ENCODE measurements at regions not wholly inside any gene's neighbourhood (a gene's known extent, or its start where the extent isn't known, plus 50 kb on each side); places are given as distances from the start of the nearest gene placed in this dataset.
A peak's percentile ranks its signal among the peaks of the same experiment; 100 is the strongest.

DNA sequence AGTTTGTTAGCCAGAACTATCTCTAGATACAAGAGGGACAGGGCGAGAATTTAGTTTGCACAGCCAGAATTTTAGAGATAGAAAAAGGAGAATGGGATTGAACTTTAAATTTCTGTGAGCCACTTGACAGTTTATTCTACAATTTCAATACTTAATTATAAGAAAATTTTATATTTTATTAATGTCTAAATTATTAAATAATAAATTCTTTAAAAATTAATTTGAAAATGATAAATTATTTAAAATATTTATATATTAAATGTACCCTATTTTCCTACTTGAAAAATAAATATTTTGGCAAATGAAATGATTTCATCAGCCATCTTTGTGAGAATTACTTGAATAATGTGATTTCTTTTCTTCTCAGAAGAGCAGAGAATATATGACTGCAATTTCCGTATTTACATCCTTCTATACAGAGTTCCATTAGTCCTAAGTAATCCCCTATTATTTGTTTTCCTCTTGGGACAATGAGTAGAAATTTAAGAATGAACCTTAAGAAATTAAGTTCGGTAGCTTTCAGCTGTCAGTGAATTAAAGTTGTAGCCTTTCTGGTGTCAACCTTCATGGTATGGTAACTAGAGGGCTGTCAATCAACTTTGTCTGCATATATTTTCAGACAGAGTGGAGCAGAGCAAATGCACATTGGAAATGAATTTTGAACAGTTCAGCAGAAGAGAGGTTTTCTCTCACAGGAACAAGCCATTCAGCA, 763.9 kb downstream of the PCDH18 start:
- Histone ChIP-seq H3K27me3 (replicated peaks; ENCODE audit: insufficient read depth, low read depth, low read length, poor library complexity) (no peaks in the 10 kb centered on the region), H3K4me3 (ENCODE audit: low read depth, low read length, poor library complexity, severe bottlenecking) (no peak overlapping the region), H3K27ac (ENCODE audit: low read depth, low read length, poor library complexity, severe bottlenecking) (no peak overlapping the region), H3K36me3 (ENCODE audit: insufficient read depth, low read length, poor library complexity, severe bottlenecking) (no peaks in the 10 kb centered on the region), H3K4me1 (ENCODE audit: insufficient read depth, low read length, poor library complexity, severe bottlenecking) (peaks cover 10% of the 10 kb centered on the region), H3K9me3 (ENCODE audit: low read depth, low read length, poor library complexity, severe bottlenecking) (no peaks in the 10 kb centered on the region)
- no peak for TF ChIP-seq EZH2 (IDR thresholded peaks at IDR 0.05; ENCODE audit: borderline replicate concordance, low read depth, low read length, poor library complexity, severe bottlenecking)
- no peak for TF ChIP-seq CTCF (conservative IDR thresholded peaks at IDR 0.05; ENCODE audit: low read depth, low read length)
- DNase-seq (ENCODE audit: low spot score): peak; percentile 30
- ChIA-PET POLR2A (ENCODE audit: low non-redundant PET) (no interaction called here), CTCF (no interaction called here)
- BruUV-seq (replicated peaks): no TSS peak
- intact Hi-C loops (cut with micrococcal nuclease; ENCODE audit: unreplicated experiment): no loop called here

DNA sequence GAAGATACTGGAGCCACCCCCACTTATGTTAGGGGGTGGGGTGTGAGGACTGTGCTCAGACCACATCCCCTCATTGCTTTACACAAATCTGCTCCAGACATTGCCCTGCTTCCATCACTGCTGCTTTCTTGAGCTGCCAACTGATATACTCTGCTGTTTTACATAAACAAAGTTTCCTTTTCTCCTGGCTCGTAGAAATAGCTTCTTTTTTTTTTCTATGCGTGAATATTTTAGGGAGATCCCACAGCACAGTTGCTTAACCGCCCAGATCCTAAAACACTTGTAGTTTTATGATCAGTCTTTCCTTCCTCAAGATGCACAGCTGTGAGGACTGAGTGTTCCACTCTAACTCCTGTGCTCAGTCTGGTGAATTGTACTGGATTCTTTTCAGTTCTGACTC, 768.4 kb downstream of the PCDH18 start:
- H3K9me3 ChIP-seq (ENCODE audit: low read depth, low read length, poor library complexity, severe bottlenecking): no peaks in the 10 kb centered on the region
- no peaks in the 10 kb centered on the region for H3K27me3 ChIP-seq (replicated peaks; ENCODE audit: insufficient read depth, low read depth, low read length, poor library complexity)
- DNase-seq (ENCODE audit: low spot score): no peak
- ChIA-PET CTCF (no interaction called here), POLR2A (ENCODE audit: low non-redundant PET) (no interaction called here)
- no peak overlapping the region for H3K4me3 ChIP-seq (ENCODE audit: low read depth, low read length, poor library complexity, severe bottlenecking)
- no TSS peak for BruUV-seq (replicated peaks)
- no peak overlapping the region for H3K27ac ChIP-seq (ENCODE audit: low read depth, low read length, poor library complexity, severe bottlenecking)
- intact Hi-C loops (cut with micrococcal nuclease; ENCODE audit: unreplicated experiment): no loop called here
- peaks cover 7% of the 10 kb centered on the region for H3K4me1 ChIP-seq (ENCODE audit: insufficient read depth, low read length, poor library complexity, severe bottlenecking)
- no peaks in the 10 kb centered on the region for H3K36me3 ChIP-seq (ENCODE audit: insufficient read depth, low read length, poor library complexity, severe bottlenecking)
- TF ChIP-seq EZH2 (IDR thresholded peaks at IDR 0.05; ENCODE audit: borderline replicate concordance, low read depth, low read length, poor library complexity, severe bottlenecking) (no peak), CTCF (conservative IDR thresholded peaks at IDR 0.05; ENCODE audit: low read depth, low read length) (no peak)

DNA sequence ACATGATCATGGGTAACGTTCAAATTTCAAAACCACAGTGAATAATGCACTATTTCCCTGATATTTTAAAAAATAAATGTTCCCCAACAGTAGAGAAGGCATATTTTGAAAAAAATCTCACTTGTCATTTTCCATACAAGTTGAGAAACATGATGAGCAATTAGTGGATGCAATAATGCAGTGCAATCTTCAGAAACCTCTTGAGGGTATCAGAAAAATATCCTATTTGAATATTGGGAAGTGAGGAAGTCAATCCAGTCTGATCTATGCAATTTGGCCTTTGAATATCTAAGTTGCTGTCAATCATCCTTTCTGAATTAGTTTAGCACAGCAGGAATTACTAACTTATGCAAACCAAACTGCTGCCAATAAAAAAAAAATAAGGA, 776.8 kb downstream of the PCDH18 start:
- Histone ChIP-seq H3K4me1 (ENCODE audit: insufficient read depth, low read length, poor library complexity, severe bottlenecking) (no peaks in the 10 kb centered on the region), H3K27me3 (replicated peaks; ENCODE audit: insufficient read depth, low read depth, low read length, poor library complexity) (no peaks in the 10 kb centered on the region), H3K4me3 (ENCODE audit: low read depth, low read length, poor library complexity, severe bottlenecking) (no peak overlapping the region), H3K27ac (ENCODE audit: low read depth, low read length, poor library complexity, severe bottlenecking) (no peak overlapping the region), H3K36me3 (ENCODE audit: insufficient read depth, low read length, poor library complexity, severe bottlenecking) (no peaks in the 10 kb centered on the region), H3K9me3 (ENCODE audit: low read depth, low read length, poor library complexity, severe bottlenecking) (no peaks in the 10 kb centered on the region)
- BruUV-seq (replicated peaks): no TSS peak
- DNase-seq (ENCODE audit: low spot score): no peak
- ChIA-PET CTCF (no interaction called here), POLR2A (ENCODE audit: low non-redundant PET) (no interaction called here)
- TF ChIP-seq CTCF (conservative IDR thresholded peaks at IDR 0.05; ENCODE audit: low read depth, low read length) (no peak), EZH2 (IDR thresholded peaks at IDR 0.05; ENCODE audit: borderline replicate concordance, low read depth, low read length, poor library complexity, severe bottlenecking) (no peak)
- intact Hi-C loops (cut with micrococcal nuclease; ENCODE audit: unreplicated experiment): no loop called here

All from A673 (cell line).